ENCODE measurements at regions not wholly inside any gene's neighbourhood (a gene's known extent, or its start where the extent isn't known, plus 50 kb on each side); places are given as distances from the start of the nearest gene placed in this dataset.
"Not testable (repeated sequence)": the region's sequence is repeated elsewhere in the genome, so short reads cannot be mapped to it uniquely, and the experiment has no call there.

DNA sequence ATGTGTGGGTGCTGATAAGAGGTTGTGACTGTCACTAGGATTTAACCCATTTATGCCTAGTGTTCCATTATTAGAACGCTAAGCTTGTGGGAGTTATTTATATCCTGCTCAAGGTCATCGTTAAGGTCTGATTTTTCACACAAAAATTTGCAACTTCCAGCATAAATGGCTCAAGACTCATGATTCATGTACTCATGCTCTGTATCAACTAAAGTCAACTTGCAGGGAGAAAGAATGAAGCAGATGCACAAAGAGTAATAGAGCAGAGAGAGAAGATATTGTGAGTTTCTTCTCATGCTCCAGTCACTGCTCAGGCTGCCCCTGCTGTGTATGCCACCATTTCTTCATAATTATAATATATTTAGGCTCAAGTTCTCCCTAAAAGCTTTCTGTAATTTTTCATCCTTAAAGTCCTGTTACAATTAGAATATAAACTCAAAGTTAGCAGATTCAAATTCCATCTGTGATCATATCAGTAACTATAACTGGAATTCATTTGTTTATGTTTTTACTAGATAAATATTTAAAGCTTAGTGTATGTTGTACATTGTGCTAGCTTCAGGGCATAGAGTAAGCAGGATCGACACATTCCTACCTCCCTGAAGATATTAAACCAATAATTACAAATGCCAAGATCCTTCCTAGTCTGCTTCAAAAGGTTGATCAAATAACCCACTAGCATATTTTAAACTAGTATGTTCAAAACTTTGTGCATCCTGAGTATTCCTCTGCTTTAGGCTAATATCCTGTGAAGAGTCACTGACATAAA lies 136.7 kb downstream of the NUDT12 start:
- no peak for DNase-seq

- no peak for DNase-seq
Measured at GRCh38 chr5:103424453-103425205, 138.0 kb downstream of the NUDT12 start.

DNA sequence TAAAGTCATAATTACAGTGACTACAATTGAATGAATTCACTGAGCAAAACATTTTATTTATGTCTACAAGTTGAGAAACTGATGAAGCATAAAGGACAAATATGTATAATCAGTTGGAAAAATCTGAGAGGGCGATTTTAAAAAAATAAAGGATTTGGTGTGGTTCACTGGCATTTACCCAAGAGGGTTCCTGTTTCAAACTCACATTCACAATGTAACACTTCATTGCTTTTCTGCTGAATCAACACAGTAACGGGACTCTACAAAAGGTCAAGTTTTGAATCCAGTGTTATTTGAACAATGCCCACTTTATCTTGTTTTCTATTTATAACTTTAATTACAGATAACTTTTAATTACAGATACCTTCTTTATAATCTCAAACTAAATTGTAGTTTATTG lies 138.6 kb downstream of the NUDT12 start:
- DNase-seq, result no peak

DNA sequence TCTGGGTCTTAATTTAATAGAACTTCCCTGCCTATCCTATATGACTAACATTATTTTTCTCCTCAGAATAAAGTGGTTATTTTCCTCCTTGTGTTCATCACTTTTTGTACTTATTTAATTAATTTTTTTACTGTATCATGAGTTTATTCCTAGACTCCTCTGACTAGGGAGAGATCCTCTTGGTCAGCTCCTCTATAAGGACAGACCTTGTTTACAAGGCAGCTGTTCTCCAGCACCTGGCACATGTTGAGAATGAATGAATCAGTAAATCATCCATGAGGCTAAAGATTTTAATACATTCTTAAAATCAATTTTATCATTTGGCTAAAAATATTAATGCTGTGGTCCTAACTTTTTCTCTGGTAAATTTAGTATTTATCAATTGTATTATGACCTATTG lies 139.8 kb downstream of the NUDT12 start:
- DNase-seq, result no peak

- DNase-seq, result no peak
Measured at GRCh38 chr5:103414604-103415003, 148.0 kb downstream of the NUDT12 start.

DNA sequence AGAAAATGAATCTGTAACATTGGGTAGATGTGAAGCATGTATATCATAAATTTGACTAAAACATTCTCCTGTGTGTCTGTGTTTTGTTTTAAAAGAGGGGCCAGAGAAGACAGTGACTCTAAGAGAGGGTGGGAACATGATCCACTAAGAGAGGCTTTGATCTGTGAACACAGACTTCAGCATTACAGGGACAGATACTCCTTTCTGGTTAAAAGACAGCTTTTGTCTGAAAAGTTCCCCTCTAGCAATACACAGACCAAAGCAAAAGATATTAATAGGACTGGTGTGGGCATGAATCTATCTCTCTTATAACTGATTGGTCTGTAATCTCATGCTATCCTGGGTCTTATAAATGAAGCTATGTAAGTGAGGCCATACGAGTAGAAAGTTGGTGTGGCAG lies 150.9 kb downstream of the NUDT12 start:
- DNase-seq, result no peak

GRCh38 chr5:103410172-103410571 lies 151.6 kb downstream of the MACIR start:
- no peak for DNase-seq

DNA sequence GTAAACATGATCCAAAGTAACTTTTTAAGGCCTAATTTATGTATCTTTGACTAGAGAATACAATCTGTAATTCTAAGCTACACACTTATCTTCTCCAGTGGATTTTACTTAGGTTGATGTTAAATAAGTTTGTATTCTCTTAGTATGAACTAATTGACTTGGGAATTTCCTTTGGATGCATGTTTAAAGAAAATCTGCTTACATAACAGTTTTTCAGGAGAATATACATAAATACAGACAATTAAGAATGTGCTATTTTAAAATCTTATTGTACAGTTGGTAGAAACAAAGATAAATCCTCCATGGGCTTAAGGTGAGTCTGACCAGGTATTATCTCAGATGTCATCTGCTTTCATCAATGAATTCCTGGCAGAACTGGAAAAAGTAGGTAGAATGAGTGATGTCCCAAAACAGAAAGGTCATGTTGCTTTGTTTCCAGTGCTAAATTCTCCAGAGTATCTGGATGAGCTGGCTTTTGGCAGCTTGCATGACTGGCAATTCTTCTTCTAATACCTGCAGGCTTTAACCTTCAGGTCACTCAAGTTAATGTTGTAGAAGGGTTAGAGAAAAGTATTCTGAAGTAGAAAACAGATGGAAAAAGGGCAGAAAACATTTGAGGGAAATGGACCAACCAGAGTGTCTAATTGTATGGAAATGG lies 150.6 kb downstream of the MACIR start:
- DNase-seq, result no peak

GRCh38 chr5:103408408-103408807 lies 149.8 kb downstream of the MACIR start:
- DNase-seq, result no peak

- DNase-seq, result no peak
Measured at GRCh38 chr5:103407402-103407801, 148.8 kb downstream of the MACIR start.

DNA sequence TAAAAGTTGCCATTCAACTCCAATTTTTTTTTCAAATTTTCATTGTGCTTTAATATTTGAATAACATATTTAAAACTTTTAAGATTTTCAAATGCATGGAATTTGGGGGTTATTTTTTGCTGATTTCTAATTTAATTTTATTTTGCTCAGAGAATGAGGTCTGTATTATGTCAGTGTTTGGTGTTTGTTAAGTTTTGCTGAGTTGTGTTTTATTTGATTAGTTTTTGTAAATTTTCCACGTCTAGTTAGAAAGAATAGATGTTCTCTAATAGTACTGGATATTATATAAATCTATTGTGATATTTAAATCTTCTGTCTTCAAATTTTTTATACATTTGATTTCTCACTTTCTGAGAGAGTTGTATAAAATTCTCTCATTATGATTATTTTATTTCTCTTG lies 145.9 kb downstream of the MACIR start:
- DNase-seq, result no peak

DNA sequence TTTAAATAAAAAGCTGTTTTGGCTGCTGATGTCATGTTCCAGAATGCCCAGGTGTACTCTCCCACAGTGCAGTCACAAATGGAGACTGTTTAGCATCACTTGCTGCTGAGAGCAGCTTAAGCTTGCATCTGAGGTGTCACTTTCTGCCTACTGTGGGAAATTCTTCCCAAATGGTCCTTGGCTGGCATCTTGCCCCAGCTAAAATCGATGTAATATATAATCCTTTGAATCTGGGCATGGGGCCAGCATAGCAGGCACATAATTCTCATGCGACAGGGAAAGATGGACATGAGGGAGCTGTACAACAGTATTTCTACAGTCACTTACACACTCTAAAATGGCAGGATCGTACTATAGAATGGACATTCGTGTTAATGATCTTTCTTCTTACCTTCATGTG lies 144.3 kb downstream of the MACIR start:
- no peak for DNase-seq

DNA sequence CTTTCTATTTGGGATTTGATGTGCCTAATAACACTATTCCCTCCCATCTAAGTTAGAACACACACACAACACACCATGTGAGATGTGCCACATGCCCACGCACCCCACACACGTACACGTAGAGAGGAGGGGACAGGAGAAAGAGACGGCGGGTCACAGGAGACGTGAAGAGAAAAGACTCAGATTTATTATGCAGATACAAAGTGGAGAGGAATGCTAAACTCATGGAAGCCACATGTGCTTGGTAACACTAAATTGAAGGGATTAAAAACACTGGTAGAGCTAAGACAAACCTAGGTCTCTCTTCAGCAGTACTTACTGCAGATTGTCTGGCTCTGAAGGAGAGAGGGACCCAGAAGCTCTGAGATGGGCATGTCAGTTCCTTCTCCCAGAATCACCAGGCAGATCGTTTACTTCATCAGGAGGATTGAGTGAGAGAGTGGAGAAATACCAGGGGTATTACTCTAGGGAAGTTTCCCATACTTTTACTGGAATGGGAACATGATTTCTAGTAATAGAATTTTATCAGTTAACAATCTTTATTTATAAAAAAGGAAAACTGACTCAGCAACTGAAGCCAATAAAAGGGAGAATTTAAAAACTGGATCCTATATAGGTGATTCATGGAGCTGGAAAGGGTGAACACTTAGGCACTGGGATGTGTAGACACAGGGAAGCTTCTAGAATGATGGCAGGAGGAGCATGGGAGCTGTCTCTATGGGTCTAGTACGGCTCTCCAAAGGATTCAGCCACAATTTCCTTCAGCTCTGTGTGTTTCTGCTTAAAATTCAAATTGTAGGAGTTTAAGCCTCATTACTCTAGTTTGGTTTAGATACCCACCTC lies 139.4 kb downstream of the MACIR start:
- DNase-seq, result no peak

- no peak for DNase-seq
Measured at GRCh38 chr5:103394676-103395075, 136.1 kb downstream of the MACIR start.

DNA sequence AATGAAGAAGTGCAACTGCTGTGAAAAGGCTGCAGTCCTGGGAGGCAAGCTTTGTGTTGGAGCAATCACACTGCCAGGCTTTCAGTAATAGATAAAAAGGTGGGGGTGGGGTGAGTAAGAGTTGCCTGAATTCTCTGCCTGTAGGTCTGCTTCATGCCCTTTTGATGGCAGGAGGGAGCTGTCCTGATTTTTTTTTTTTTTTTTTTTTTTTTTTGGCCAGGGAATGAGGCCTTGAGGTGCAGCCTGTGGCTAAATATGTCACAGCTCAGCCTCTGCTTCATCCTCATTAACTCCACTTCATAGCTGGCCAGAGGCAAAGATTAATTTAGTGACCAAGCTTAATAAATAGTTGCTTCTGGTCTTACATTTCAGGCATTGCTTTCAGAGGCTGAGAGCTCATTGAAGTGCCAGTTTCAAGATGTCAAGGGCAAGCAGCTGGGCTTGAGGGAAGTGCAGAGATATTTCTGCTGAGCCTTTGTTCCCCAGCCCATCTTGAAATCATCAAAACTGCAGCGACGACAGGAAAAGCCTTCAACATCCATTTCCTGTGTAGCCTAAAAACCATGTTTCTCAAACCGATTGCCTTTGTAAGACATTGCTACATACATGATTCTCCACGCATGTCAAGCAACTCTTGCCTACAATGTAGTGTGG lies 134.7 kb downstream of the MACIR start:
- no peak for DNase-seq

DNA sequence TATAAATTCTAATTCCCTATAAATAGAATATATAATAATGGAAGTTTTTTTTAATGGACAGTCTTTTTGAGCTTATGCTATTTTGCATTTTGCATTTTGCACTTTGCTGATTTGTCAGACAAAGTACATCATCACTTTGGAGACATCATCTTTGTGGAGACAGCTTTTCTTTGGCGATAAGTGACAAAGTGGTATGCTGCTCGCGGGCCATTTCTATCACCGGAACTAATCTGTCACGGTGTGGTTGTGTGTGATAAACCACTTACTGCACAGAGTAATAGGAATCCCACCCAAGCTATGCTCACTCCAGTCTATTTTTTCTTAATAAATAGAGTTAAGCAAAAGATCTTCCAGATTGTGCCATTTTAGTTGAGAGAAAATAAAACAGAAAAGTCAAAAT lies 133.1 kb downstream of the MACIR start:
- DNase-seq, result no peak

DNA sequence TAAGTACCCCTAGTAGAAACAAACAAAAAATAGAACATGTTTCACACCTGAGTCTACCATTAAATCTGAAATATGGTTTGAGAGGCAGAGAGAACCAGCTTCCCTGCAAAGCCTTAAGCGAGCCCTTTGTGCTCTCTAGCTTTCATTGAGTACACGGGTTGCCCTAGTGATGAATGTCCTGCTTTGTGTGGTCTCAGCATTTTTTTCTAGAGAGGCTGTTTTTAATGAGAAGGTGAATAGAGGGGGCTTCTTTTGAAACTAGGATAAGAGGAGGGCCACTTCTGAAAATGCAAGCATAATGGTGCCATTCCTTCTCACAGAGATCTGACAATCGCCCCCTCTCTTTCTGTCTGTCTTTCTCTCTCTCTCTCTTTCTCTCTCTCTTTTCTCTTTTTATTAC lies 131.3 kb downstream of the MACIR start:
- no peak for DNase-seq

GRCh38 chr5:103389357-103389756 lies 130.8 kb downstream of the MACIR start:
- no peak for DNase-seq

DNA sequence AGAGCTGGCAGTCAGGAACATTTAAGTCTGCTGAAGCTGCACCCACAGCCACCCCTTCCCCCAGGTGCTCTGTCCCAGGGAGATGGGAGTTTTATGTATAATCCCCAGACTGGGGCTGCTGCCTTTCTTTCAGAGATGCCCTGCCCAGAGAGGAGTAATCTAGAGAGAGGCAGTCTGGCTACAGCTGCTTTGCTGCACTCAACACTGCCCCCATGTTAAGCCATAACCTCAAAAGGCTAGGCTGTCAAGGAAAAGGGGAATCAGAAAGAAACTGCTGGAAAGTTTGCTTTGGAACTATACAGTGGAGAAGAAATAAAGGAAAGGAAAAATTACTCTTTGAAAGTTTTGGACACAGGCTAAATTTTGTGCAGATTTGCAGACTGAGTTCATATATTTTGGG lies 127.2 kb downstream of the MACIR start:
- DNase-seq, result no peak

DNA sequence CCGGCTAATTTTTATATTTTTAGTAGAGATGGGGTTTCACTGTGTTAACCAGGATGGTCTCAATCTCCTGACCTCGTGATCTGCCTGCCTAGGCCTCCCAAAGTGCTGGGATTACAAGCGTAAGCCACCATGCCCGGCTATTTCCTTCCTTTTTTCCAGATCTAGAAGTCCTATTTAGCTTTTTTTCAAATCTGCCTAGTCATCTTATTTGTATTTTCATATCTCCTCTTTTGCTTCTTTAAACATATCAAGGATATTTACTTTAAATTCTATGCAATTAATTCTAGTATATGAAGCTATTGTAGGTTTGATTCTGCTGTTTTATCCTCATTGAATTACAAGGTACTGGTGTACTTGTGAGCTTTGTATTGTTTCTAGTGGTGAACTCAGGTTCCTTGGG lies 119.1 kb downstream of the MACIR start:
- DNase-seq, result not testable (repeated sequence)

- DNase-seq, result no peak
Measured at GRCh38 chr5:103375863-103376591, 117.5 kb downstream of the MACIR start.

GRCh38 chr5:103375350-103375749 lies 116.8 kb downstream of the MACIR start:
- no peak for DNase-seq

Data from T1000 (cell line).